WTC11 (cell line): ENCODE measurements at regions not wholly inside any gene's neighbourhood (a gene's known extent, or its start where the extent isn't known, plus 50 kb on each side); places are given as distances from the start of the nearest gene placed in this dataset.

Experiments used
- ATAC-seq: fragments of 200-7000 bp; cut with Tn5 transposase; 2 replicates; pipeline ENCODE4 v1.10.0; 2021; ENCODE audit warnings: mild to moderate bottlenecking, moderate library complexity
- CTCF ChIA-PET: fragments of 300-600 bp; sonication (Branson Sonifier 250); formaldehyde crosslinking; loops from one replicate; lab custom pipeline; 2021; ENCODE audit warnings: antibody characterized with exemption; lab: Charles Lee
- POLR2A ChIA-PET: fragments of 350-600 bp; sonication (Branson Sonifier 250); formaldehyde crosslinking; loops from one replicate; lab custom pipeline; 2021; ENCODE audit warnings: antibody characterized with exemption; lab: Charles Lee
- DNase-seq: peaks from one replicate; pipeline ENCODE4 v3.0.0; 2021; ENCODE audit warnings: low spot score
- H3K27ac Mint-ChIP-seq: 2 replicates; pipeline ENCODE4 v1.8.0; 2021; ENCODE audit warnings: mixed read lengths
- H3K27me3 Mint-ChIP-seq: 2 replicates; pipeline ENCODE4 v1.8.0; 2021; ENCODE audit warnings: low read depth, mild to moderate bottlenecking, moderate library complexity, mixed read lengths
- H3K36me3 Mint-ChIP-seq: 2 replicates; pipeline ENCODE4 v1.8.0; 2021; ENCODE audit warnings: mixed read lengths
- H3K4me1 Mint-ChIP-seq: 2 replicates; pipeline ENCODE4 v1.8.0; 2022; ENCODE audit warnings: mixed read lengths
- H3K4me3 Mint-ChIP-seq: 2 replicates; pipeline ENCODE4 v1.8.0; 2021; ENCODE audit warnings: mild to moderate bottlenecking, moderate library complexity, mixed read lengths
- H3K9me3 Mint-ChIP-seq: 2 replicates; pipeline ENCODE4 v1.8.0; 2021; ENCODE audit warnings: mixed read lengths
- ETV6 ChIP-seq: sonication (generic); formaldehyde crosslinking; IDR thresholded peaks from 2 replicates; pipeline ENCODE4 v1.8.1; 2022; ENCODE audit warnings: mild to moderate bottlenecking, missing genetic modification reagents
- GABPB1 ChIP-seq: sonication (generic); formaldehyde crosslinking; IDR thresholded peaks from 2 replicates; pipeline ENCODE4 v1.8.1; 2023; ENCODE audit warnings: mild to moderate bottlenecking, missing genetic modification reagents
- GRHL2 ChIP-seq: fragments of 250-450 bp; sonication (Bioruptor Pico); IDR thresholded peaks from 2 replicates; pipeline ENCODE4 v1.8.0; 2022; ENCODE audit warnings: mild to moderate bottlenecking, moderate library complexity; ENCODE audit not compliant: insufficient replicate concordance, severe bottlenecking
- HMGA2 ChIP-seq: fragments of 250-450 bp; sonication (Bioruptor Pico); IDR thresholded peaks from 2 replicates; pipeline ENCODE4 v1.4.0; 2021; ENCODE audit warnings: mild to moderate bottlenecking, moderate library complexity
- IRF2 ChIP-seq: sonication (generic); formaldehyde crosslinking; IDR thresholded peaks from 2 replicates; pipeline ENCODE4 v1.8.0; 2022; ENCODE audit warnings: low read depth, missing genetic modification reagents, borderline replicate concordance
- NR1H2 ChIP-seq: sonication (generic); formaldehyde crosslinking; IDR thresholded peaks from 2 replicates; pipeline ENCODE4 v1.9.0; 2021; ENCODE audit warnings: mild to moderate bottlenecking, moderate library complexity, missing genetic modification reagents
- SMAD3 ChIP-seq: sonication (generic); formaldehyde crosslinking; IDR thresholded peaks from 2 replicates; pipeline ENCODE4 v1.8.0; 2022; ENCODE audit warnings: missing genetic modification reagents, mild to moderate bottlenecking, borderline replicate concordance
- SMAD4 ChIP-seq: sonication (generic); formaldehyde crosslinking; IDR thresholded peaks from 2 replicates; pipeline ENCODE4 v1.8.0; 2022; ENCODE audit warnings: mild to moderate bottlenecking, missing genetic modification reagents
- SOX15 ChIP-seq: fragments of 250-450 bp; sonication (Bioruptor Pico); IDR thresholded peaks from 2 replicates; pipeline ENCODE4 v1.9.0; 2021; ENCODE audit warnings: mild to moderate bottlenecking
- ZBTB21 ChIP-seq: sonication (generic); formaldehyde crosslinking; IDR thresholded peaks from 2 replicates; pipeline ENCODE4 v1.8.1; 2023; ENCODE audit warnings: mild to moderate bottlenecking, missing genetic modification reagents, borderline replicate concordance
- ZNF121 ChIP-seq: sonication (generic); formaldehyde crosslinking; IDR thresholded peaks from 2 replicates; pipeline ENCODE4 v1.8.0; 2023; ENCODE audit warnings: missing genetic modification reagents
- ZNF138 ChIP-seq: sonication (generic); formaldehyde crosslinking; conservative IDR thresholded peaks from 2 replicates; pipeline ENCODE4 v1.8.1; 2022; ENCODE audit warnings: mild to moderate bottlenecking, moderate library complexity, missing genetic modification reagents
- ZNF317 ChIP-seq: sonication (generic); formaldehyde crosslinking; IDR thresholded peaks from 2 replicates; pipeline ENCODE4 v1.8.1; 2023; ENCODE audit warnings: low read depth, mild to moderate bottlenecking, moderate library complexity, missing genetic modification reagents, borderline replicate concordance
- ZNF416 ChIP-seq: fragments of 250-450 bp; sonication (Bioruptor Pico); IDR thresholded peaks from 2 replicates; pipeline ENCODE4 v1.9.0; 2021; ENCODE audit warnings: mild to moderate bottlenecking, inconsistent platforms
- ZNF671 ChIP-seq: fragments of 250-450 bp; sonication (Bioruptor Pico); IDR thresholded peaks from 2 replicates; pipeline ENCODE4 v1.8.0; 2021; ENCODE audit warnings: mild to moderate bottlenecking
- TF ChIP-seq, protein P1 (sequence below): sonication (generic); formaldehyde crosslinking; IDR thresholded peaks from 2 replicates; pipeline ENCODE4 v1.8.1; 2023; ENCODE audit warnings: mild to moderate bottlenecking, missing genetic modification reagents
- TF ChIP-seq, protein P2 (sequence below): sonication (generic); formaldehyde crosslinking; IDR thresholded peaks from 2 replicates; pipeline ENCODE4 v1.8.1; 2023; ENCODE audit warnings: mild to moderate bottlenecking, missing genetic modification reagents, moderate library complexity
- TF ChIP-seq, protein P3 (sequence below): sonication (generic); formaldehyde crosslinking; IDR thresholded peaks from 2 replicates; pipeline ENCODE4 v1.8.0; 2022; ENCODE audit warnings: mild to moderate bottlenecking, missing genetic modification reagents
- TF ChIP-seq, protein P4 (sequence below): fragments of 250-450 bp; sonication (Bioruptor Pico); IDR thresholded peaks from 2 replicates; pipeline ENCODE4 v2.1.2; 2022; ENCODE audit warnings: mild to moderate bottlenecking, moderate library complexity
- TF ChIP-seq, protein P5 (sequence below): sonication (generic); formaldehyde crosslinking; IDR thresholded peaks from 2 replicates; pipeline ENCODE4 v1.8.0; 2023; ENCODE audit warnings: missing genetic modification reagents, mild to moderate bottlenecking, borderline replicate concordance
- TF ChIP-seq, protein P6 (sequence below): sonication (generic); formaldehyde crosslinking; IDR thresholded peaks from 2 replicates; pipeline ENCODE4 v1.8.0; 2022; ENCODE audit warnings: missing genetic modification reagents

DNA sequence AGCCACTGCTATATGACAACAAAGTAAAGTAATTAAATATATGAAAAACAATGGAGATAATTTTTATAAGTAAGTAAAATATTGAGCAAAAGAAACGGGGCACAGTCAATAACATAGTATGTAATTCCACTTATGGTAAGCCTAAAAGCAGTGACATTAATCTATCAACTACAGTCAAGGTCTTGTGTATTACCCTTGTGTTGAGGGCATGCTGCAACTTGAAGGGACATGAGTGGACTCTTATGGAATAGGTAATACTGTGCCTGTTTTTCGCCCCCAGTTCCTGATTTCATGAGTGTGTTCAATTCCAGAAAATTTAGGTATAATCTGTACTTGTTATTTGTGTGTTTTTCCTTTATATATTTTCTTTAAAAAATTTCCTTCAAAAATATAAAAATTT is 201.3 kb upstream of the SLITRK6 start:
- no peak overlapping the region for H3K27ac Mint-ChIP-seq
- no peaks in the 10 kb centered on the region for H3K36me3 Mint-ChIP-seq
- TF ChIP-seq, protein P1, sequence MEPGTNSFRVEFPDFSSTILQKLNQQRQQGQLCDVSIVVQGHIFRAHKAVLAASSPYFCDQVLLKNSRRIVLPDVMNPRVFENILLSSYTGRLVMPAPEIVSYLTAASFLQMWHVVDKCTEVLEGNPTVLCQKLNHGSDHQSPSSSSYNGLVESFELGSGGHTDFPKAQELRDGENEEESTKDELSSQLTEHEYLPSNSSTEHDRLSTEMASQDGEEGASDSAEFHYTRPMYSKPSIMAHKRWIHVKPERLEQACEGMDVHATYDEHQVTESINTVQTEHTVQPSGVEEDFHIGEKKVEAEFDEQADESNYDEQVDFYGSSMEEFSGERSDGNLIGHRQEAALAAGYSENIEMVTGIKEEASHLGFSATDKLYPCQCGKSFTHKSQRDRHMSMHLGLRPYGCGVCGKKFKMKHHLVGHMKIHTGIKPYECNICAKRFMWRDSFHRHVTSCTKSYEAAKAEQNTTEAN (CRISPR knock-in tag), result no peak
- TF ChIP-seq ZNF671 (CRISPR knock-in tag) (no peak), ZNF138 (CRISPR knock-in tag) (no peak), ZNF121 (CRISPR knock-in tag) (no peak), IRF2 (CRISPR knock-in tag) (no peak), NR1H2 (CRISPR knock-in tag) (no peak), GABPB1 (CRISPR knock-in tag) (no peak)
- TF ChIP-seq, protein P2, sequence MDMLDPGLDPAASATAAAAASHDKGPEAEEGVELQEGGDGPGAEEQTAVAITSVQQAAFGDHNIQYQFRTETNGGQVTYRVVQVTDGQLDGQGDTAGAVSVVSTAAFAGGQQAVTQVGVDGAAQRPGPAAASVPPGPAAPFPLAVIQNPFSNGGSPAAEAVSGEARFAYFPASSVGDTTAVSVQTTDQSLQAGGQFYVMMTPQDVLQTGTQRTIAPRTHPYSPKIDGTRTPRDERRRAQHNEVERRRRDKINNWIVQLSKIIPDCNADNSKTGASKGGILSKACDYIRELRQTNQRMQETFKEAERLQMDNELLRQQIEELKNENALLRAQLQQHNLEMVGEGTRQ (CRISPR knock-in tag), result no peak
- TF ChIP-seq, protein P3, sequence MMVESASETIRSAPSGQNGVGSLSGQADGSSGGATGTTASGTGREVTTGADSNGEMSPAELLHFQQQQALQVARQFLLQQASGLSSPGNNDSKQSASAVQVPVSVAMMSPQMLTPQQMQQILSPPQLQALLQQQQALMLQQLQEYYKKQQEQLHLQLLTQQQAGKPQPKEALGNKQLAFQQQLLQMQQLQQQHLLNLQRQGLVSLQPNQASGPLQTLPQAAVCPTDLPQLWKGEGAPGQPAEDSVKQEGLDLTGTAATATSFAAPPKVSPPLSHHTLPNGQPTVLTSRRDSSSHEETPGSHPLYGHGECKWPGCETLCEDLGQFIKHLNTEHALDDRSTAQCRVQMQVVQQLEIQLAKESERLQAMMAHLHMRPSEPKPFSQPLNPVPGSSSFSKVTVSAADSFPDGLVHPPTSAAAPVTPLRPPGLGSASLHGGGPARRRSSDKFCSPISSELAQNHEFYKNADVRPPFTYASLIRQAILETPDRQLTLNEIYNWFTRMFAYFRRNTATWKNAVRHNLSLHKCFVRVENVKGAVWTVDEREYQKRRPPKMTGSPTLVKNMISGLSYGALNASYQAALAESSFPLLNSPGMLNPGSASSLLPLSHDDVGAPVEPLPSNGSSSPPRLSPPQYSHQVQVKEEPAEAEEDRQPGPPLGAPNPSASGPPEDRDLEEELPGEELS (CRISPR knock-in tag), result no peak
- ChIA-PET POLR2A (no interaction called here), CTCF (no interaction called here)
- H3K4me1 Mint-ChIP-seq, result no peaks in the 10 kb centered on the region
- H3K9me3 Mint-ChIP-seq, result no peaks in the 10 kb centered on the region
- no peaks in the 10 kb centered on the region for H3K27me3 Mint-ChIP-seq
- ATAC-seq, result no peak
- H3K4me3 Mint-ChIP-seq, result no peak overlapping the region
- no peak for DNase-seq

DNA sequence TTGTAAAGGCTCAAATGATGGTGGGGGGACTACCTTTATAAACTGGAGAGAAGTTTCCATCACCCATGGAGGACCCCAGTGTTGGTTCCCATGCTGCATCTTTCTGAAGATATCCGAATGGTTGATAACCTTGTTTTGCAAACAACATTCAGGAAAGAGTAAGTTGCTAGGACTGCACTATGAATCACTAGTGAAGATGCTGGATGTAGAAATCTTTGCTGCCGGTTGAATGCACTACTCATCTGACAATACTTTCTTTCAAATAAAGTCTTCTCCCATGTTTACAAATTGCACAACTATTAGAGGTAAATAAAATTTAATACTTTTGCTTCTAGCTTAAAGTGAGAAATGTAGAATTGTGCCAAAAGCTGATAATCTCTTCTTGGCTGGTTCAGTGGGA is 198.4 kb upstream of the SLITRK6 start:
- H3K4me3 Mint-ChIP-seq, result no peak overlapping the region
- H3K27me3 Mint-ChIP-seq, result no peaks in the 10 kb centered on the region
- POLR2A ChIA-PET, result no interaction called here
- H3K36me3 Mint-ChIP-seq, result no peaks in the 10 kb centered on the region
- no peak overlapping the region for H3K27ac Mint-ChIP-seq
- DNase-seq (no peak), ATAC-seq (no peak)
- CTCF ChIA-PET, result no interaction called here
- H3K4me1 Mint-ChIP-seq, result no peaks in the 10 kb centered on the region
- H3K9me3 Mint-ChIP-seq, result no peaks in the 10 kb centered on the region
- TF ChIP-seq, protein P4, sequence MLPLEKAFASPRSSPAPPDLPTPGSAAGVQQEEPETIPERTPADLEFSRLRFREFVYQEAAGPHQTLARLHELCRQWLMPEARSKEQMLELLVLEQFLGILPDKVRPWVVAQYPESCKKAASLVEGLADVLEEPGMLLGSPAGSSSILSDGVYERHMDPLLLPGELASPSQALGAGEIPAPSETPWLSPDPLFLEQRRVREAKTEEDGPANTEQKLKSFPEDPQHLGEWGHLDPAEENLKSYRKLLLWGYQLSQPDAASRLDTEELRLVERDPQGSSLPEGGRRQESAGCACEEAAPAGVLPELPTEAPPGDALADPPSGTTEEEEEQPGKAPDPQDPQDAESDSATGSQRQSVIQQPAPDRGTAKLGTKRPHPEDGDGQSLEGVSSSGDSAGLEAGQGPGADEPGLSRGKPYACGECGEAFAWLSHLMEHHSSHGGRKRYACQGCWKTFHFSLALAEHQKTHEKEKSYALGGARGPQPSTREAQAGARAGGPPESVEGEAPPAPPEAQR (CRISPR knock-in tag), result no peak
- no peak for TF ChIP-seq ZBTB21 (CRISPR knock-in tag)
- TF ChIP-seq, protein P3 (CRISPR knock-in tag), result no peak
- TF ChIP-seq, protein P5, sequence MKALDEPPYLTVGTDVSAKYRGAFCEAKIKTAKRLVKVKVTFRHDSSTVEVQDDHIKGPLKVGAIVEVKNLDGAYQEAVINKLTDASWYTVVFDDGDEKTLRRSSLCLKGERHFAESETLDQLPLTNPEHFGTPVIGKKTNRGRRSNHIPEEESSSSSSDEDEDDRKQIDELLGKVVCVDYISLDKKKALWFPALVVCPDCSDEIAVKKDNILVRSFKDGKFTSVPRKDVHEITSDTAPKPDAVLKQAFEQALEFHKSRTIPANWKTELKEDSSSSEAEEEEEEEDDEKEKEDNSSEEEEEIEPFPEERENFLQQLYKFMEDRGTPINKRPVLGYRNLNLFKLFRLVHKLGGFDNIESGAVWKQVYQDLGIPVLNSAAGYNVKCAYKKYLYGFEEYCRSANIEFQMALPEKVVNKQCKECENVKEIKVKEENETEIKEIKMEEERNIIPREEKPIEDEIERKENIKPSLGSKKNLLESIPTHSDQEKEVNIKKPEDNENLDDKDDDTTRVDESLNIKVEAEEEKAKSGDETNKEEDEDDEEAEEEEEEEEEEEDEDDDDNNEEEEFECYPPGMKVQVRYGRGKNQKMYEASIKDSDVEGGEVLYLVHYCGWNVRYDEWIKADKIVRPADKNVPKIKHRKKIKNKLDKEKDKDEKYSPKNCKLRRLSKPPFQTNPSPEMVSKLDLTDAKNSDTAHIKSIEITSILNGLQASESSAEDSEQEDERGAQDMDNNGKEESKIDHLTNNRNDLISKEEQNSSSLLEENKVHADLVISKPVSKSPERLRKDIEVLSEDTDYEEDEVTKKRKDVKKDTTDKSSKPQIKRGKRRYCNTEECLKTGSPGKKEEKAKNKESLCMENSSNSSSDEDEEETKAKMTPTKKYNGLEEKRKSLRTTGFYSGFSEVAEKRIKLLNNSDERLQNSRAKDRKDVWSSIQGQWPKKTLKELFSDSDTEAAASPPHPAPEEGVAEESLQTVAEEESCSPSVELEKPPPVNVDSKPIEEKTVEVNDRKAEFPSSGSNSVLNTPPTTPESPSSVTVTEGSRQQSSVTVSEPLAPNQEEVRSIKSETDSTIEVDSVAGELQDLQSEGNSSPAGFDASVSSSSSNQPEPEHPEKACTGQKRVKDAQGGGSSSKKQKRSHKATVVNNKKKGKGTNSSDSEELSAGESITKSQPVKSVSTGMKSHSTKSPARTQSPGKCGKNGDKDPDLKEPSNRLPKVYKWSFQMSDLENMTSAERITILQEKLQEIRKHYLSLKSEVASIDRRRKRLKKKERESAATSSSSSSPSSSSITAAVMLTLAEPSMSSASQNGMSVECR (CRISPR knock-in tag), result no peak
- TF ChIP-seq SMAD3 (CRISPR knock-in tag), result no peak
- no peak for TF ChIP-seq ZNF317 (CRISPR knock-in tag)
- no peak for TF ChIP-seq GRHL2 (CRISPR knock-in tag)
- TF ChIP-seq ETV6 (CRISPR knock-in tag), result no peak
- TF ChIP-seq, protein P6, sequence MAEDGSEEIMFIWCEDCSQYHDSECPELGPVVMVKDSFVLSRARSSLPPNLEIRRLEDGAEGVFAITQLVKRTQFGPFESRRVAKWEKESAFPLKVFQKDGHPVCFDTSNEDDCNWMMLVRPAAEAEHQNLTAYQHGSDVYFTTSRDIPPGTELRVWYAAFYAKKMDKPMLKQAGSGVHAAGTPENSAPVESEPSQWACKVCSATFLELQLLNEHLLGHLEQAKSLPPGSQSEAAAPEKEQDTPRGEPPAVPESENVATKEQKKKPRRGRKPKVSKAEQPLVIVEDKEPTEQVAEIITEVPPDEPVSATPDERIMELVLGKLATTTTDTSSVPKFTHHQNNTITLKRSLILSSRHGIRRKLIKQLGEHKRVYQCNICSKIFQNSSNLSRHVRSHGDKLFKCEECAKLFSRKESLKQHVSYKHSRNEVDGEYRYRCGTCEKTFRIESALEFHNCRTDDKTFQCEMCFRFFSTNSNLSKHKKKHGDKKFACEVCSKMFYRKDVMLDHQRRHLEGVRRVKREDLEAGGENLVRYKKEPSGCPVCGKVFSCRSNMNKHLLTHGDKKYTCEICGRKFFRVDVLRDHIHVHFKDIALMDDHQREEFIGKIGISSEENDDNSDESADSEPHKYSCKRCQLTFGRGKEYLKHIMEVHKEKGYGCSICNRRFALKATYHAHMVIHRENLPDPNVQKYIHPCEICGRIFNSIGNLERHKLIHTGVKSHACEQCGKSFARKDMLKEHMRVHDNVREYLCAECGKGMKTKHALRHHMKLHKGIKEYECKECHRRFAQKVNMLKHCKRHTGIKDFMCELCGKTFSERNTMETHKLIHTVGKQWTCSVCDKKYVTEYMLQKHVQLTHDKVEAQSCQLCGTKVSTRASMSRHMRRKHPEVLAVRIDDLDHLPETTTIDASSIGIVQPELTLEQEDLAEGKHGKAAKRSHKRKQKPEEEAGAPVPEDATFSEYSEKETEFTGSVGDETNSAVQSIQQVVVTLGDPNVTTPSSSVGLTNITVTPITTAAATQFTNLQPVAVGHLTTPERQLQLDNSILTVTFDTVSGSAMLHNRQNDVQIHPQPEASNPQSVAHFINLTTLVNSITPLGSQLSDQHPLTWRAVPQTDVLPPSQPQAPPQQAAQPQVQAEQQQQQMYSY (CRISPR knock-in tag), result no peak
- TF ChIP-seq HMGA2 (CRISPR knock-in tag), result no peak
- no peak for TF ChIP-seq ZNF416 (CRISPR knock-in tag)
- TF ChIP-seq SOX15, result no peak
- TF ChIP-seq SMAD4 (CRISPR knock-in tag), result no peak
